ENCODE measurements at regions not wholly inside any gene's neighbourhood (a gene's known extent, or its start where the extent isn't known, plus 50 kb on each side); places are given as distances from the start of the nearest gene placed in this dataset.
"Not testable (repeated sequence)": the region's sequence is repeated elsewhere in the genome, so short reads cannot be mapped to it uniquely, and the experiment has no call there.

DNA sequence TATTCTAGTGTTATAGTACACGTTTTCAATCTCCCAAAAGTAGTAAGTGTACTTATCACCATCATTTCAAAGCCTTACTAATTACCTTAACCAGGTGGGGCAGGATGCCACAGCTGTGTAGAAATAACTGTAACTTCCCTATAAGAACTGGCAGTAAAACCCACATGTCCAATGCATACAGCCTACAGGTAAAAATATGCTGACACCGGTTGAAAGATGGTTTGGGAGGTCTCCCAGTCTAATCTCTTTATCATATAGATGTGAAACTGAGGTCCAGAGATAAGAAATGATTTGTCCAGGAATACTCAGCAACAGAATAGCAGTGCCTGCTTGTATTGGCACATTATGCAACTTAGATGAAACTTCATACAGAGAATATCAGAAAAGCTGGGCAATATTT lies 322.9 kb downstream of the BCL11A start:
- FAIRE-seq: no peak

DNA sequence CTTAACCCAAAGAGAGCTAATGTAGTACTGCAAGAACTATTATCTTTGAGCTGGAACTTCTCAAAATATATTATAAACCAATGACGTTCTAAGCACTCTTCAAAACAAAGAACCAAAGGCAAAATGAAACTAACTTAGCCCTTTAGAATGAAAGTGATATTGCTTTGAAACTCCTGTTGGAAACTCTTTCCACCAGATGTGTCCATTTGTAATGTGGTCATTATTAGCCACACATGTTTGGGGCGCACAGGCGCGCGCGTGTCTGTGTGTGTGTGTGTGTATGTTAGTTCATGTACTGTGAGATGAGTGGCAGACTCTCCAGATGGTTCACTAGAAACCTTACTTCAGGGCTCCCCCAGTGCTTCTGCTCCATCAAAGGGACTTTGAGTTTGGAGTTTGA lies 323.4 kb downstream of the BCL11A start:
- FAIRE-seq: no peak

DNA sequence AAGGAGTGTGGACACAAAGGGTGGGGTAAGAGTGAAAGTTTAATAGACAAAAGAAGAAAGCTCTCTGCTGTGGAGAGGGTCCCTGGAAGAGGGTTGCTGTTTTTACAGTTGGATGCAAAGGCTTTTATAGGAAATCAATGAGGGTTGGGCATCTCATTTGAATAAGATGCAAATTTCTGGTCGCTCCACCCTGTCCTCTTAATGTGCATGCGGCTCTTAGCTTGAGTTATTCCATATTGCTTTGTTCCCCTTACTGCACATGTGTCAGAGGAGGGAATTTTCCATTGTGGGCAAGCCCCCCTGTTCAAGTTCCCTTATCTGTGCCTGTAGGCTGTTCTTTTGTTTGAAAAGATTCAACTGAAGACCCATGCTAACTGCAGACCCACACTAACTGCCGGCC lies 326.5 kb downstream of the BCL11A start:
- FAIRE-seq: no peak

DNA sequence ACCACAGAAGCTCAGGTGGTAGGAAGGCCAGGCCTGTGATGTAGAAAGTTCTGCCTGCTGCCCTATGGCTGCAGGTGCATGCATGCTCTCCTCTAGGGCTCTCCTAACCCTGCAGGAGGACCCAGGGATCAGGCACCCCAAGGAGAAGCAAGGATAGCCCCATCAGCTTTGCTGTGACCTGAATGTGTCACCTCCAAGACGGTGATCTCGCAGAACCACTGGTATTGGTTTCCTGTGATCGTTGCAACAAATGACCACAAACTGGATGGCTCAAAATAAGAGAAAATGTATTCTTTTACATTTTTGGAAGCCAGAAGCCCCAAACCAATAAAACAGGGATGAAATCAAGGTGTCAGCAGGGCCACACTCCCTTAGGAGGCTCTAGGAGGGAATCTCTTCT lies 327.3 kb downstream of the BCL11A start:
- no peak for FAIRE-seq

DNA sequence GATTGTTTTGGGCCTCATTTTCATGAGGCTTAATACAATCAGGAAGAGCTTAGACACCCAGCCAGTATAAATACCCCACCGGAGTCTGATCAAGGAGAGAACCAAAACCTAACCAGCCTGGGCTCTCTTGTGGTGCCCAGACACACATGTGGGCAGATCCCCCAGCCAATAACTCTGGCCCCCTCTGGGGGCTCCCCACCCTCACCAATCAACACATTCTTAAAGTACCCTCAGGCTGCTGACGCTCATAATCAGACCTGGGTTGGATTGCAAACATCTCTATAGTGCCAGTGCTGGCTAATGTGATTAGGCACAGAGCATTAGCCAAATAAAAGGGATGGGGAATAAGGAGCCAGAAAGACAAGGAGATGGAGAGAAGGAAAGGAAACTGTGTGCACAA lies 329.6 kb downstream of the BCL11A start:
- FAIRE-seq: no peak

DNA sequence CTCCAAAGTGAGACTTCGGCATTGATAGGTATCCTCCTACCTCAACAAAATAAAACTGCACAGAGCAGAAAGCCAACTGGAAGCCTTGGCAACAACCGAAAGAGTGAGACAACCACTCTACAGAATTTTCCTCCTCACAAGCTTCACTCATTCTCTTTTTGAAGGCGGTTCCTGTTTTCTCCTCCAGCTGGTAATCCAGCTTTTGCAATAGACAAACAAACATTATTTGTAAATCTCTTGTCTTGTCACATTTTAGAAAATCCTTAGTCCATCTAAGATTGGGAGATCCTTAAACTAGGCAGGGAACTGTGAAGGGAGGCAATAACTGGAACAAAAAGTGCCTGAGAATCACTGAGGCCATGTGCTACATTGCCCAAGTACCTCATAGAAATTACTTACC lies 332.4 kb downstream of the BCL11A start:
- FAIRE-seq: no peak

DNA sequence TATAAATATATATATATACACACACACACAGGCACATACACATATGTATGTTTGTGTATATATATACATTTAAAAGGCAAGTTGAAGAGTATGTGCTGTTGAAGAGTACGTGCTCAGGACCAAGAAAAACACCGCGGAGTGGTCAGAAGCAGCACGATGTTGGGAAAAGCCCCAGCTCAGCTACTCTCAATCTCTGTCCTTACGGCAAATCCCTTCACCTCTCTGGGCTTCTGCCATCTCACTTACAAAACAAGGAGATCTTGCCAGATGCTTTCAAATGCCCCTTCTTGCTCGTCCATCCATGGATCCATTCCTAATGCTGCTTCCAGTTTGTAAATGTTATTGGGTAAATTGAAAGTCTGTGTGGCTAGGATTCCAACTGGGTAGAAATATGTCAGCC lies 333.9 kb downstream of the BCL11A start:
- no peak for FAIRE-seq

DNA sequence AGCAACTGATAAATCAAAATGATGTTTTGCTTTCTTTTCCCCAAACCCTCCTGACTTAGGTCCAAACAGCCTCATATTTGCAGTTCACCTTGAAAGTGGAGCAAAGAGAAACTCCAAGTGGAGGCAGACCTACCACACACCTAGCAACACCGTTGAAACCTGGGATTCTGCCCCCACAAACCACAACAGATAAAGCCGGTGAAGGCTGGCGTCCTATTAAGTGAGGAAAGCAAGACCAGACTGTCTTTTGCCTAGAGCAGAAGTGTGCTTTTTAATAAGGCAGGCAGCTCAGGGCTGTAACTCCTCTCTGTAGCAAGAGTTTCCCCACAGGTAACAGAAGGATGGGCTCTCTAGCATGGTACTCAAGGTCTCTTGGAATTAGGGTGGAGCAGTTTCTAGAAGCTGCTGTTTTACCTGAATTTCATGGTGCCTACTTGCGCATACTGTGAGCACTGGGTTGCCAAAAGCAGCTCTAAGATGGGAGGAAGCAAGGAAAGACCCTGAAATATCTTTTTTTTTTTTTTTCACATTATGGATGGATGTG lies 336.9 kb downstream of the BCL11A start:
- FAIRE-seq: no peak

DNA sequence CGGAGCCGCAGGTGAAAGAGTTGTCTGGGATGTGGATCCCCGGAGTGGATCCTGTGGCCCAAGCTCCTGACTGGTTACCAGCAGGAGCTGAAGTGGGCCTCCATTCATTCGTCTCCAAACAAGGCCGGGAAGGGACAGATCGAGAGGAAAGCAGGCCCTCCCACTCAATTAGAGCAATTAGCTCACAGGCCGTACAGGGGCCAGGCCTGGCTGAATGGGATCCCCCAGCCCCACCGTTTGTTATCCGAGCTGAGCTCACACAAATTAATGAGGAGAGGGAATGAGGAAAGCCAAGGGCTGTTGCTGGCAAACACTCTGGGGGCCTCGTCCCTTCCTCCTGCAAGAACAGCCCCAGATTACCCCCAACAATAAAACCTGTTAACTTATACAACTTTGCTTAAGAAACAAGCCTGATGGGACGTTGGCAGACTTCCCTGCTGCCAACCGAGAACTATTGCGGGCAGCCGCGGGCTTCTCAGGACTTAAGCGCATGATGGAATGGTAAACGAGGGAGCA lies 338.0 kb downstream of the BCL11A start:
- FAIRE-seq: no peak

DNA sequence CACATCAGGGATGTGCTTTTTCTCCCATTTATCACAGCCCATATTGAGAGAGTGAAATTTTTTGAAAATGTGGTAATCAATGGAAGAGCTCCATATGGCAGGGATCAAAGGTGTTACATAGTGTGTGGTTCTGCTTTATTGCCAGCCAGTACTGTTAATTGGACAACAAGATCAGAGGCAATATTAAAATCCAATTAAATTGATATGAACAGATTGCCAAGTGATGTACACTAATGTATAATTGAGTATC lies 338.9 kb downstream of the BCL11A start:
- no peak for FAIRE-seq

DNA sequence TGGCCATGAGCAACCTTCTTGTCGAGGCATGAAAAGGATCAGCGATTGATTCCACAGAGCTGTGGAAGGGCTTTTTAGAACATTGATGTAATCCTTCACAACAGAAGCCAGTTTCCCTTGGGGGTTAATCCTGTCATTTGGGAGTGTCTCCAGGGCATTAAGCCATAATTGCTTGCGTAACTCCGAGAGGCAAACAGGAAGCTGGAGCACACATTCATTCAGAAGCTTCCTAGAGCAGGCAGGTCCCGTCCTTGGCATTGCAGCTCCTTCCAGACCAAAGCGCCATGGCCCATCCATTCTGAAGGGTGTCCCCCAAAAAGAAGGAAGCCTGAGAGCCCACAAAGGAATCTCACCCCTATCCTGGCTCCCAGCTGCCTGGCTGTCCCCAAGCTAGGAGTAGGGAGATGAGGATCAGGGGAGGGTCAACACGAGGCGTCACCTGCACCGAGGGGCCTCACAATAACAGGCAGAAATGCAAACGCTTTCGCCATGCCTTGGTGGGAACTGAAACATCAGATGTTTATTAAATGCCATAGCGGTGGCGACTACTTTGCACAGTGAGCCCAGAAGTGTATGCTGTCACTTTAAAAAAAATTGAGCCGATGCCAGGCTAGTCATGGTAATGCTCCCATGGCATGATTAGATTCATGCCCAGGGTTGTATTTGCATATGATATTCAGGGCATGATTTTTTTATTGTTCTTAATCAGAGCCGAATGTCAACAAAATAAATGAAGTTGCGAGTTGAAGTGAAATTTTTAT lies 339.4 kb downstream of the BCL11A start:
- FAIRE-seq: no peak

DNA sequence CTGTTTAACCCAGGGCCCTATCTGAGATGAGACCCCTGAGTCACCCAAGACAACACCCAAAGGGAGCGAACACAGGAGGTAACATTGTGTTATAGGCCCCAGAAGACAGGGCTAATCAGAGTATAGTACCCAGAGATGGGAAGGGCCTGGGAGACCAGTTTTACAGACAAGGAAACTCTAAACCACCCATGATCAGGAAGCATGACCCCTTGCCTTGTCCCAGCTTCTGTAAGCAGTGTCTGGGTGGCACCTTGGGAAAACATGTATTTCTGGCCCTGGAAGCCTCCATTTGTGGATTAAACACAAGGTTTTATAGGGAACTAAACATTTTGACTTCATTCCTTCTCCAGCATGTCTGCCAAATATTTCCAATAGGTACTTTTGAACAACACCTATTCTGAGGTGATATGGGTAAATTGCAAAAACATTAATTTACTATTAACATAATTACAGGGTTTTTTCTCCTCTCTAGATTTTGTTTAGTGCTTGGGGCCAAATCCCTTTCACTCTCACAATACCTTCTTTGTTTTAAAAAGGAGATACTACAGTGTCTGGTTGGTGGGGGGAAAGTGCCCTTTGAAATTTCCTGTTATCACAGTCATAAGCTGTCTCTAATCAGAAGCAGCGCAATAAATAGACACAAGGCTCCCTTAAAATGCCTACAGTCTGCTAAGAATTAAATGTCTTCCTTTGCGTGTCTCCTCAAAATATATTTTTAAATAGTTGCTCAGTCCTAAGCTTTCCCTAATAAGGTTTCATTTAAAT lies 341.1 kb downstream of the BCL11A start:
- FAIRE-seq: no peak

DNA sequence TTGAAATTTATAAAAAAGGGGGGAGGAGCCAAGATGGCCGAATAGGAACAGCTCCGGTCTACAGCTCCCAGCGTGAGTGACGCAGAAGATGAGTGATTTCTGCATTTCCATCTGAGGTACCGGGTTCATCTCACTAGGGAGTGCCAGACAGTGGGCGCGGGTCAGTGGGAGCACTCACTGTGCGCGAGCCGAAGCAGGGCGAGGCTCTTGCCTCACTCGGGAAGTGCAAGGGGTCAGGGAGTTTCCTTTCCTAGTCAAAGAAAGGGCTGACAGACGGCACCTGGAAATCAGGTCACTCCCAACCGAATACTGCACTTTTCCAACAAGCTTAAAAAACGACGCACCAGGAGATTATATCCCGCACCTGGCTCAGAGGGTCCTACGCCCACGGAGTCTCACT lies 364.4 kb downstream of the BCL11A start:
- FAIRE-seq: not testable (repeated sequence)

DNA sequence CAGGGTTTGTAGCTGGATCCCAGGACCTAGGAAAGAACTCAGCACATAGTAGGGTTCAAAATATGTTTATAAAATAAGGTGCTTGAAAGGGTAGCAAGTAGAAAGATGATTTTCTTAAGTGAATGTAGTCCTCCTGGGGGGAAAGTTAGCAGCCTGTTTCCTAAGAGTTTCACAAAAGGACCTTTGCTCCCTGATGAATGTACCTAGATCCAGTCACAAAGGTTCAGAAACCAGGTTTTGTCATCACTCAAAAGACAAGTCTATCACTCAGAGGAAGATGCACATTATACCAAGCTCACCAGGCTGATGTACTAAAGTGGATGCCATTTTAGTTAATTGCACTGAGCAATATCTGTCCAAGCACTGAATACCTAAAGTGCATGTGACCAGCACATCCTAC lies 378.2 kb downstream of the BCL11A start:
- FAIRE-seq: no peak

DNA sequence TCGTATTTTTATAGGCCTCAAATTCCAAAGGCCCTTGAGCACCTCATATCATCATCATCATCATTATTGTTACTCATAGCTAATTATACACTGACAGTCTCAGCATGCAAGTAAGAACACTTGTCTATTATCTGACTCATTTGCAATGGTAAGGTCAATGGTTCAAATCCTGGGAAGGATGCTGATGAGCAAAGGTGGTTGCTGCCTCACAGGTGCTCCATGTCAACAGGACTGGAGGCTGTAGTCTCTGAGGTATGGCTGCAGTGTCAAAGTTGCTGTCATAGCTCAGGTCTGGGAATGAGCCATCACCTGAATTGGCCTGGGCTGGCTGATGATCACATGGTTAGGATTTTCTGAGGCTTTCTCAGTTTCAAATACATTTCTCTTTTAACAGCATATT lies 379.3 kb downstream of the BCL11A start:
- FAIRE-seq: no peak

DNA sequence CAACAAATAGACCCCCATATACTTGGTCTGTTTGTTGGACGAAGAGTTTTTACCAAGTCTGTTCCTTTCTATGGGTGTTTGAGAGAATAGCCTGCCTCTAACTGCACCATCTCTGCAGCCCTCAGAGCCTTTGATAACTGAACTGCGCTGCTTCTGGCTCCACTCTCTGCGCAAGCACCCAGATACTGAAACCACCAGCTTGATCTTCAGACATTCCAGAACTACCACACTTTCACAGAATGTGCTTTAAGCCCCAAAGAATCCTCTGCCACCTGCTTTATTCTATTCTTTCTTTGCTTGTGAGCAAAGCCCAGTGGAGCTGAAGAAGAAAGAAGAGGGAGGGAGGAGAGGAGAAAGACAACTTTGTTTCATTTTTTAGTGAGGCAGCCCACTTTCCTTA lies 380.7 kb downstream of the BCL11A start:
- FAIRE-seq: no peak

DNA sequence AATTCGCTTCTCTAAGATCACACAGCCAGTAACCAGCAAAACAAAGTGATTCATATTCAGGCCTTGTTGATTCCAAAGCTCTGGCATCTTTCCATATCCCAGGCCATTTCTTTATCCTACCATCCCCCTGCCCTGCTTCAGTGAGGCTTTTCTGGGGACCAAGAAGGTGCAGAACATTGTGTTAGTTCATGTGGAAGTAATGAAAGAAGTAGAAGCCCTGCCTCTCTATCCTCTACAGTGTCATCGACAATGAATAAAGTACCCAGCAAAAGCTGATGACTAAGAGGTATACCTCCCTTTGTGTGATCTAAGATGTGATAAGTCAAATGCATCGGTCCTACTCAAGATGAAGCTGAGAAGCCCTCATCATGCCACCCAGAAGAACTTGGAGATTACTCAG lies 383.2 kb downstream of the BCL11A start:
- FAIRE-seq: no peak

DNA sequence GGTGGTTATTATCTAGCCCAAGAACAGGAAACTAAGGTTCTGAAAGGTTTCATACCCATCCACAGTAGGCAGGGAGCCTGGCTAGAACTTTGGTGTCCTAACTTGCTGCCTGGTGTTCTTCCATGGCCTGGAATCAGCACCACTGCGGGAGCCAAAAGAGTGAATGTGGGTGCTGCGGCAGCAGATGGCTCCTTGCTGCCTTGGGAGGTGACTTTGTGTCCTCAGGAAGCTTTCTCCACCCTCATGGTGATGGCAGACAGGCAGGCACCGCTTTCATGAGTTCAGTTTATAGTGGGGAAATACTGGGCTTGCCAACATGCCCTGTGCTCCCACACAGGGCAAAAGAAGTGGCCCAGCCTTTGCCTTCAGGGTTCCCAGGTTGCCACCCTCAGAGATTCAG lies 385.2 kb downstream of the BCL11A start:
- no peak for FAIRE-seq

DNA sequence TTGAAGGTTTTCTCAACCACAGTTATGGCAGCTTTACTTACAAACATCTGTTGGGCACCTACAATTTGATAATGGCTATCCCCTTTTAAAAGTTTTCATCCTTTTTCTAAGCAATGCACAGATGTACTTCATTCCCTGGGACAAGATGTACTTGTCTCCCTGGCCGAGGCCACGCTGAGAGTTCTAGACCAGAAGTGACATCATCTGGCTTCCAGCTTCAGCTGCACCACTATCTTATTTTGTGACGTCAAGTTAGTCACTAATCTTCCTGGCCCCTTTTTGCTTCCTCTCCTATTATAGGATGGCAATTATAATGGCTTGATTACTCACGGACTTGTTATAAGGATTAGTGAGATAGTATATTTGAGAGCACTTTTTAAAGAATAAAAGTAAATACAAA lies 386.4 kb downstream of the BCL11A start:
- FAIRE-seq: no peak

DNA sequence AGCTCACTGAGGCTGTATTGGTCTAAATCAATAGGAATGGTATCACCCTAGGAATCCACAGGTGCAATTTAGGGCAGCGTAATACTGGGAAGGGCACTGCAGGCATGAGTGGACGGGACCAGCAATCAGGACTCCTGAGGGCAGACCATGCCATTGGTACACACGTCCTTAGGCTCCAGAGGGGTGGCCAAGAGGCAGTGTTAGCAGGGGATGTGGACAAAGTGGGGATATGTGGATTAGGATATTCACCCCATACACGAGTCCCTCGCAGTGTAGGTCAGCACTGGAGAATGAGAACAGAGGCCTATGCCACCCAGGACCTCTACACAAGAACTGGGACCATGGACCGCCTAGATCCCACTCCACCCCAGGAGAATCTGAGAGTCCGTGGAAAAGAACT lies 389.8 kb downstream of the BCL11A start:
- FAIRE-seq: no peak

DNA sequence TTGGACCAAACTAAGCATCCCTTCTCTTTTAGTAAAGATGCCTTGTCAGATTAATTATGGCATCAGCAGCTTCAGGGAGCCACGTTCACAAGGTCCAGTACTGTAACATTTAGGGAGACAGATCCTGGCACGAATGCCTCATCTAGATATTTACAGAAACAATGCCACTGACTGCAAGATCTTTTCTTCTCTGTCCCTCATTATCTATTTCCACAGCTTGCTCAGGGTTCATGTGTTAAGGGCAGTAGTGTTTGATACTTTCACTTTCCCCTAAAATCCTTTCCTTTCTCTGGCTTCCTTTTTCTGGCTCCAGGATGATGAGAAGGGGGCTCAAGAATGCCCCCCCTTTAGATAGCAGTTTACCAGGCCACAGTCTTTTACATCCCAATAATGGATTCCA lies 393.9 kb downstream of the BCL11A start:
- FAIRE-seq: no peak

DNA sequence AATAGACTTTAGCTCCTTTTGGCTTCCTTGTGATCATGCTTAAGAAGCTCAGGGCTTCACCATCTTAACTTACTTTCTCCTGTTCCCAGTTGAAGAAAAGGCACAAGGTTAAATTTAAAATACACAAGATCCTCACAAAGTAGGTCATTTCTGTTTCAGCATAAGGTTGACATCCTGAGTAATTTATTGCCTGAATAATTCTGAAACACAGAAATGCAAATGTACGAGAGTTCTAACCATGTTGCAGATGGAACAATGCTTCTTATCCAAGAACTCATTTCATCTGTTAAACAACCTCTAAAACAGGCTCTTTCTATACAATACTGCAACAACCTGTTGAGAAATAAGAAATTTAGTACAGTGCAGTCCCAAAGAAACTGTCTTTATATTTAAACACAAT lies 395.2 kb downstream of the BCL11A start:
- no peak for FAIRE-seq

DNA sequence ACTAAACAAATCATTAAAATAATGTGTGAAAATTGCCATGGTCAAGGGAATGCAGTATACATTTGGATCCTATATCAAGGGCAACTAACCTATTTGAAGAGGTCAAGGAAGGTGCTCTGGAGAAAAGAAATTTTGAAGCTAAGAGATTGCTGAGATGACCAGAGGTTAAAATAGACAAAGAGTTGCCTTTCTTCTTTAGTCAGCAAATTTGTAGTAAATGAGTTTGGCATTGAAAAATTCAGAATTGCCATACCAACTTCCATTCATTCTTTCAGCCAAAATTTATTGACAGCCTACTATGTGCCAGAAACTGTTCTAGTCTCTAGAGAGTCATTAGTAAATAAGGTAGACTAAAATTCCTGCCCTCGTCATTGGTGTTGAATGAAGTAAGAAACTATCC lies 396.2 kb downstream of the BCL11A start:
- FAIRE-seq: no peak

DNA sequence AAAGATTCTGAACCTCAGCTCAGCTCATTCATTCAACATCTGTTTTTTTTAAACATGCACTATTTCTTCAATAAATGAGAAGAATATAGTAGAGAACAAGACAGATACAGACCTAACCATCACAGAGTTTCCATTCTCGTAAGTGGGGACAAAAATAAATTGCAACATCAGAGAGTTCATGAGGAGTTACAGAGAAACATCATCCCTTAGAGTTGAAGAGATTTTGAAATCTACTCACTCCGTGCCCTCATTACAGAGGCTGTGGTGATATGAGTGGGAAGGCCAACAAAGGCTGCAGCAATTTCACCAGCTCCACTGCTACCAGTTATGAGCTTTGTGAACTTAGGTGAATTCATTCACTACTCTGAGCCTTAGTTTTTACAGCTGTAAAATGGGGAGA lies 399.3 kb downstream of the BCL11A start:
- no peak for FAIRE-seq
